ENCODE measurements at regions not wholly inside any gene's neighbourhood (a gene's known extent, or its start where the extent isn't known, plus 50 kb on each side); places are given as distances from the start of the nearest gene placed in this dataset.
"Not testable (repeated sequence)": the region's sequence is repeated elsewhere in the genome, so short reads cannot be mapped to it uniquely, and the experiment has no call there.

GRCh38 chr7:73170902-73171301 is 85.1 kb upstream of the SPDYE9 start:
- not testable (repeated sequence) for H3K4me3 ChIP-seq (ENCODE audit: severe bottlenecking); H3K36me3 ChIP-seq (ENCODE audit: low read depth); H3K9me3 ChIP-seq (ENCODE audit: severe bottlenecking); H3K27ac ChIP-seq (ENCODE audit: poor library complexity, severe bottlenecking); H3K27me3 ChIP-seq (ENCODE audit: insufficient read depth, poor library complexity, severe bottlenecking); H3K4me1 ChIP-seq (ENCODE audit: insufficient read depth, poor library complexity, severe bottlenecking)
- DNase-seq (ENCODE audit: low spot score) (peak; percentile 19), ATAC-seq (ENCODE audit: low read depth) (0 out of 3 replicates have a peak, but pooled peaks have one; percentile 14)

GRCh38 chr7:73170415-73170814 is 84.6 kb upstream of the SPDYE9 start:
- not testable (repeated sequence) for H3K4me1 ChIP-seq (ENCODE audit: insufficient read depth, poor library complexity, severe bottlenecking); H3K27ac ChIP-seq (ENCODE audit: poor library complexity, severe bottlenecking); DNase-seq (ENCODE audit: low spot score); ATAC-seq (ENCODE audit: low read depth); H3K27me3 ChIP-seq (ENCODE audit: insufficient read depth, poor library complexity, severe bottlenecking); H3K4me3 ChIP-seq (ENCODE audit: severe bottlenecking); H3K9me3 ChIP-seq (ENCODE audit: severe bottlenecking); H3K36me3 ChIP-seq (ENCODE audit: low read depth)

- H3K27me3 ChIP-seq (ENCODE audit: insufficient read depth, poor library complexity, severe bottlenecking); H3K9me3 ChIP-seq (ENCODE audit: severe bottlenecking); H3K4me1 ChIP-seq (ENCODE audit: insufficient read depth, poor library complexity, severe bottlenecking); H3K27ac ChIP-seq (ENCODE audit: poor library complexity, severe bottlenecking); H3K4me3 ChIP-seq (ENCODE audit: severe bottlenecking); ATAC-seq (ENCODE audit: low read depth); DNase-seq (ENCODE audit: low spot score); H3K36me3 ChIP-seq (ENCODE audit: low read depth): not testable (repeated sequence)
Measured at GRCh38 chr7:73166152-73166551, 80.3 kb upstream of the SPDYE9 start.

- DNase-seq (ENCODE audit: low spot score); H3K4me3 ChIP-seq (ENCODE audit: severe bottlenecking); H3K27ac ChIP-seq (ENCODE audit: poor library complexity, severe bottlenecking); H3K27me3 ChIP-seq (ENCODE audit: insufficient read depth, poor library complexity, severe bottlenecking); H3K4me1 ChIP-seq (ENCODE audit: insufficient read depth, poor library complexity, severe bottlenecking); H3K36me3 ChIP-seq (ENCODE audit: low read depth); H3K9me3 ChIP-seq (ENCODE audit: severe bottlenecking): not testable (repeated sequence)
- ATAC-seq (ENCODE audit: low read depth): peak; percentile 70
Measured at GRCh38 chr7:73162680-73163079, 76.8 kb upstream of the SPDYE9 start.

GRCh38 chr7:73161727-73162126 is 75.9 kb upstream of the SPDYE9 start:
- ATAC-seq (ENCODE audit: low read depth): not testable (repeated sequence)

GRCh38 chr7:73157169-73157661 is 71.4 kb upstream of the SPDYE9 start:
- H3K27ac ChIP-seq (ENCODE audit: poor library complexity, severe bottlenecking); H3K36me3 ChIP-seq (ENCODE audit: low read depth); H3K9me3 ChIP-seq (ENCODE audit: severe bottlenecking); DNase-seq (ENCODE audit: low spot score); H3K4me1 ChIP-seq (ENCODE audit: insufficient read depth, poor library complexity, severe bottlenecking); H3K27me3 ChIP-seq (ENCODE audit: insufficient read depth, poor library complexity, severe bottlenecking); H3K4me3 ChIP-seq (ENCODE audit: severe bottlenecking); ATAC-seq (ENCODE audit: low read depth): not testable (repeated sequence)

More at GRCh38 chr7:73161727-73162126, 75.9 kb upstream of the SPDYE9 start:
- not testable (repeated sequence) for H3K27ac ChIP-seq (ENCODE audit: poor library complexity, severe bottlenecking); H3K27me3 ChIP-seq (ENCODE audit: insufficient read depth, poor library complexity, severe bottlenecking); DNase-seq (ENCODE audit: low spot score); H3K4me1 ChIP-seq (ENCODE audit: insufficient read depth, poor library complexity, severe bottlenecking); H3K36me3 ChIP-seq (ENCODE audit: low read depth); H3K4me3 ChIP-seq (ENCODE audit: severe bottlenecking); H3K9me3 ChIP-seq (ENCODE audit: severe bottlenecking)

- ATAC-seq (ENCODE audit: low read depth): 0 out of 3 replicates have a peak, but pooled peaks have one; percentile 23
- not testable (repeated sequence) for H3K36me3 ChIP-seq (ENCODE audit: low read depth); H3K9me3 ChIP-seq (ENCODE audit: severe bottlenecking); H3K4me3 ChIP-seq (ENCODE audit: severe bottlenecking); DNase-seq (ENCODE audit: low spot score); H3K4me1 ChIP-seq (ENCODE audit: insufficient read depth, poor library complexity, severe bottlenecking); H3K27ac ChIP-seq (ENCODE audit: poor library complexity, severe bottlenecking); H3K27me3 ChIP-seq (ENCODE audit: insufficient read depth, poor library complexity, severe bottlenecking)
Measured at GRCh38 chr7:73156510-73157168, 70.8 kb upstream of the SPDYE9 start.

- not testable (repeated sequence) for H3K4me1 ChIP-seq (ENCODE audit: insufficient read depth, poor library complexity, severe bottlenecking); H3K9me3 ChIP-seq (ENCODE audit: severe bottlenecking); H3K27ac ChIP-seq (ENCODE audit: poor library complexity, severe bottlenecking); H3K27me3 ChIP-seq (ENCODE audit: insufficient read depth, poor library complexity, severe bottlenecking); H3K36me3 ChIP-seq (ENCODE audit: low read depth)
- peak; percentile 85 for ATAC-seq (ENCODE audit: low read depth)
- H3K4me3 ChIP-seq (ENCODE audit: severe bottlenecking): peak overlapping the region; percentile 45
- DNase-seq (ENCODE audit: low spot score): peak; percentile 83
Measured at GRCh38 chr7:73154586-73155038, 68.8 kb upstream of the SPDYE9 start.

- ATAC-seq (ENCODE audit: low read depth); H3K27ac ChIP-seq (ENCODE audit: poor library complexity, severe bottlenecking); H3K4me3 ChIP-seq (ENCODE audit: severe bottlenecking); H3K36me3 ChIP-seq (ENCODE audit: low read depth); H3K27me3 ChIP-seq (ENCODE audit: insufficient read depth, poor library complexity, severe bottlenecking); DNase-seq (ENCODE audit: low spot score); H3K9me3 ChIP-seq (ENCODE audit: severe bottlenecking); H3K4me1 ChIP-seq (ENCODE audit: insufficient read depth, poor library complexity, severe bottlenecking): not testable (repeated sequence)
Measured at GRCh38 chr7:73153921-73154585, 68.2 kb upstream of the SPDYE9 start.

- not testable (repeated sequence) for H3K27ac ChIP-seq (ENCODE audit: poor library complexity, severe bottlenecking); H3K9me3 ChIP-seq (ENCODE audit: severe bottlenecking); H3K4me1 ChIP-seq (ENCODE audit: insufficient read depth, poor library complexity, severe bottlenecking); H3K4me3 ChIP-seq (ENCODE audit: severe bottlenecking); H3K27me3 ChIP-seq (ENCODE audit: insufficient read depth, poor library complexity, severe bottlenecking); DNase-seq (ENCODE audit: low spot score); H3K36me3 ChIP-seq (ENCODE audit: low read depth)
- ATAC-seq (ENCODE audit: low read depth): peak; percentile 33; the same call in 1 of the 3 replicates
Measured at GRCh38 chr7:73148570-73148969, 62.7 kb upstream of the SPDYE9 start.

- ATAC-seq (ENCODE audit: low read depth): not testable (repeated sequence)
Measured at GRCh38 chr7:73147681-73148080, 61.8 kb upstream of the SPDYE9 start.

More at GRCh38 chr7:73147681-73148080, 61.8 kb upstream of the SPDYE9 start:
- not testable (repeated sequence) for H3K4me1 ChIP-seq (ENCODE audit: insufficient read depth, poor library complexity, severe bottlenecking); H3K4me3 ChIP-seq (ENCODE audit: severe bottlenecking); DNase-seq (ENCODE audit: low spot score); H3K9me3 ChIP-seq (ENCODE audit: severe bottlenecking); H3K27me3 ChIP-seq (ENCODE audit: insufficient read depth, poor library complexity, severe bottlenecking); H3K36me3 ChIP-seq (ENCODE audit: low read depth); H3K27ac ChIP-seq (ENCODE audit: poor library complexity, severe bottlenecking)

Measured in RWPE2 (cell line).